HFFc6 (cell line): ENCODE measurements at regions not wholly inside any gene's neighbourhood (a gene's known extent, or its start where the extent isn't known, plus 50 kb on each side); places are given as distances from the start of the nearest gene placed in this dataset.

Experiments
- DNase-seq: peaks from one replicate; pipeline ENCODE4 v3.0.0-alpha.2; 2018
- H3K27ac Mint-ChIP-seq: 2 replicates; pipeline ENCODE4 v1.8.0; 2020; ENCODE audit warnings: mild to moderate bottlenecking, mixed read lengths
- H3K27me3 Mint-ChIP-seq: 2 replicates; pipeline ENCODE4 v1.8.0; 2021; ENCODE audit warnings: mild to moderate bottlenecking, moderate library complexity, mixed read lengths; ENCODE audit not compliant: insufficient read depth
- H3K36me3 Mint-ChIP-seq: 2 replicates; pipeline ENCODE4 v1.8.0; 2021; ENCODE audit warnings: low read depth, mixed read lengths
- H3K4me1 Mint-ChIP-seq: 2 replicates; pipeline ENCODE4 v1.8.0; 2020; ENCODE audit warnings: low read depth, mixed read lengths
- H3K4me3 Mint-ChIP-seq: 2 replicates; pipeline ENCODE4 v1.8.0; 2020; ENCODE audit warnings: mild to moderate bottlenecking, moderate library complexity, mixed read lengths
- H3K9me3 Mint-ChIP-seq: 2 replicates; pipeline ENCODE4 v1.8.0; 2020; ENCODE audit warnings: mild to moderate bottlenecking, mixed read lengths
- TF ChIP-seq, protein P1 (sequence below): fragments of 200-600 bp; sonication (generic); IDR thresholded peaks from 2 replicates; pipeline ENCODE4 v1.5.0; 2021; ENCODE audit warnings: antibody characterized with exemption, mild to moderate bottlenecking

DNA sequence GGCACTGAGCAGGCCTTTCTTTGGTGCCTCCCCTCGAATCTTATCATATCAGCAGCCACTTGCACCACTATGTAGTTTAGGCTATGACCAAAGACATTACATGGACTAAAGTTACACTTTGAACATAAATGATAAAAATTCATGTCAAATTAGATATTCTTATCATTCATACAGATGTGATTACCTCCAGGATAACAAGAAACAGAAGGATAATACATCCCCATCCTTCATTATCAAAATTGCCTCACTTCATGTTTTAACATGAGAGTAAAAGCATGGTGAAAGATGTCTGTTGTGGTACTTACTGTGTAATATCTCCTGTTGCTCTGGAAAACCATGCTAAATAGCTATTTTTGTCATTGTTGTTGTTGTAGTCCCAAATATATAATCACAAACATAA, 230.8 kb upstream of the RND3 start:
- Mint-ChIP-seq H3K27ac (no peak overlapping the region), H3K27me3 (no peaks in the 10 kb centered on the region), H3K4me3 (no peak overlapping the region), H3K36me3 (no peaks in the 10 kb centered on the region), H3K9me3 (no peaks in the 10 kb centered on the region), H3K4me1 (peaks cover 11% of the 10 kb centered on the region)
- no peak for DNase-seq
- TF ChIP-seq, protein P1, sequence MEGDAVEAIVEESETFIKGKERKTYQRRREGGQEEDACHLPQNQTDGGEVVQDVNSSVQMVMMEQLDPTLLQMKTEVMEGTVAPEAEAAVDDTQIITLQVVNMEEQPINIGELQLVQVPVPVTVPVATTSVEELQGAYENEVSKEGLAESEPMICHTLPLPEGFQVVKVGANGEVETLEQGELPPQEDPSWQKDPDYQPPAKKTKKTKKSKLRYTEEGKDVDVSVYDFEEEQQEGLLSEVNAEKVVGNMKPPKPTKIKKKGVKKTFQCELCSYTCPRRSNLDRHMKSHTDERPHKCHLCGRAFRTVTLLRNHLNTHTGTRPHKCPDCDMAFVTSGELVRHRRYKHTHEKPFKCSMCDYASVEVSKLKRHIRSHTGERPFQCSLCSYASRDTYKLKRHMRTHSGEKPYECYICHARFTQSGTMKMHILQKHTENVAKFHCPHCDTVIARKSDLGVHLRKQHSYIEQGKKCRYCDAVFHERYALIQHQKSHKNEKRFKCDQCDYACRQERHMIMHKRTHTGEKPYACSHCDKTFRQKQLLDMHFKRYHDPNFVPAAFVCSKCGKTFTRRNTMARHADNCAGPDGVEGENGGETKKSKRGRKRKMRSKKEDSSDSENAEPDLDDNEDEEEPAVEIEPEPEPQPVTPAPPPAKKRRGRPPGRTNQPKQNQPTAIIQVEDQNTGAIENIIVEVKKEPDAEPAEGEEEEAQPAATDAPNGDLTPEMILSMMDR: no peak

DNA sequence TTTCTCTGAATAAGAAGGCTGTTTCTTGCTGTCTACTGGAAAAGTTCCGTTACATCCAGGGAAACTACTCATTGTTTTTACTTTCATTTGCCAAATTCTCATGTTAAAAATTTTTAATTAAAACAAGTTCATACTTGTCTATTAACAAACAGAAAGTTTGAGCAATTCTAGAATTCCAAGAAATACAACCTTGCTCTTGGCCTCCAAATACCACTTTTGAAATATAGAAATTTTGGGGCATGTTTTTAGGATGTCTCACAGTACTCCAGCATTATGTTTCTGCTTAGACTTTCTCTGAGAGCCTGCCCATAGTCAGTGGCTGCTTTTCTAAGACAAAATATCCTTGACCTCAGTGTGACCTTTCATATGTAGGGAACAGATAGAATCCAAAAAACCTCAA, 228.7 kb upstream of the RND3 start:
- no peak overlapping the region for H3K27ac Mint-ChIP-seq
- peaks cover 4% of the 10 kb centered on the region; the same call in 1 of the 2 replicates for H3K4me1 Mint-ChIP-seq
- H3K9me3 Mint-ChIP-seq: no peaks in the 10 kb centered on the region
- no peaks in the 10 kb centered on the region for H3K36me3 Mint-ChIP-seq
- TF ChIP-seq, protein P1: no peak
- no peak for DNase-seq
- H3K4me3 Mint-ChIP-seq: no peak overlapping the region
- H3K27me3 Mint-ChIP-seq: no peaks in the 10 kb centered on the region; the same call in 1 of the 2 replicates

DNA sequence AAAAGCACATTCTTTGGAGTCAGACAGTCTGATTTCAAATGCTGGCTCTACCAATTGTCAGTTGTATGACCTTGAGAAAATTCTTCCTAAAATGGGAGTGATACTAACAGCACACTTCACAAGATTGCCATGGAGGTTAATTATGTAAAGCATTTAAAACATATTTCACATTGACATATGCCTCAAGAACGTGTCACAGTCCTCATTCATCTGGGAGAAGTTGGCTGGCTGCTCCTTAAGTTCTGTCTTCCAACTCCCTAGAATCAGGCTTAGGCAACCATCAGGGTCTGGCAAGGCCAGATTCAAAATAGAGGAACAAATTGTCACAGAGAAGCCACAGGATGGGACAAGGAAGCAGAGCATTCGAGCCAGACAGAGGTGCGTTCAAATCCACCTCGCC, 228.0 kb upstream of the RND3 start:
- Mint-ChIP-seq H3K4me1 (peaks cover 4% of the 10 kb centered on the region; the same call in 1 of the 2 replicates), H3K9me3 (no peaks in the 10 kb centered on the region), H3K36me3 (no peaks in the 10 kb centered on the region)

DNA sequence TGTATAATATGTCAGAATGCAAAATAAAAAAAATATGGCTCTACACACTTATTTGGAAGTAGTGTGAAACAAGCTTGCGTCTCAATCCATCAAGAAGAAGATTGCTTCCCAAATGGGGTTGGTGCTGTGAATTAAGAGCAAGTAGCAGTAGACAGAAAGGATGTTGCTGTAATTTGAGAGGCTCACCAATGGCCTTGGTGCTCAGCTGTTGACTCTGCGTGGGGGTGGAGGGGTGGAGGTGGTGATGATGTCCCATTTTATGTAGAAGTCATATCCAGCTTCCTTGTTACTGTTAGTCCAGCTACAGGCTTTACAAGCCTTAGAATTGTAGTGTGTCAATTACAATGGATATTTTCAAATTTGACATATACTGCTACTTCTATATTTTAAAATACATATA, 223.4 kb upstream of the RND3 start:
- H3K36me3 Mint-ChIP-seq: no peaks in the 10 kb centered on the region
- no peak overlapping the region for H3K4me3 Mint-ChIP-seq
- no peak for DNase-seq
- no peaks in the 10 kb centered on the region for H3K9me3 Mint-ChIP-seq
- TF ChIP-seq, protein P1: no peak
- no peak overlapping the region for H3K27ac Mint-ChIP-seq
- H3K27me3 Mint-ChIP-seq: no peaks in the 10 kb centered on the region; the same call in 1 of the 2 replicates
- peaks cover 7% of the 10 kb centered on the region for H3K4me1 Mint-ChIP-seq

More for the DNA sequence above, 228.0 kb upstream of the RND3 start:
- no peak for DNase-seq
- TF ChIP-seq, protein P1: no peak
- Mint-ChIP-seq H3K27ac (no peak overlapping the region), H3K27me3 (no peaks in the 10 kb centered on the region; the same call in 1 of the 2 replicates), H3K4me3 (no peak overlapping the region)

DNA sequence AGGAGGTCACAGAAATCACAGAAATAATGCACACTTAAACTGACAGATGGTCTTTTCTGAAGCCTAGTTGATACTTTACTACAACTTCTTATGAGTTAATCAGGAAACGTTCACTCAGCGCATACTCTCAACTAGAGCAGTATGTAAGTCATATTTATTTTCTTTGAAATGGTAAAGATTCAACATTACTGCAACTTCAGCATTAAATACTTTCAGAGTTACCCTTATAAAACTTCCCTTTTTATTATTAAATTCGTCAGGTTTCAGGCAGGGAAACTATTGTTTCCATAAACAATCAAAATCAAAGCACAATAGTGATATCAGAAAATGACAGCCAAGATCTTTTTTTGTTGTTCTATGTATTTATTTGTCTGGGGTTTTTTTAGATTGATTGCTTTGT, 222.6 kb upstream of the RND3 start:
- no peak overlapping the region for H3K27ac Mint-ChIP-seq
- H3K36me3 Mint-ChIP-seq: no peaks in the 10 kb centered on the region
- no peaks in the 10 kb centered on the region for H3K9me3 Mint-ChIP-seq
- H3K4me3 Mint-ChIP-seq: no peak overlapping the region
- DNase-seq: no peak
- H3K27me3 Mint-ChIP-seq: no peaks in the 10 kb centered on the region; the same call in 1 of the 2 replicates
- H3K4me1 Mint-ChIP-seq: peaks cover 16% of the 10 kb centered on the region
- TF ChIP-seq, protein P1: no peak

DNA sequence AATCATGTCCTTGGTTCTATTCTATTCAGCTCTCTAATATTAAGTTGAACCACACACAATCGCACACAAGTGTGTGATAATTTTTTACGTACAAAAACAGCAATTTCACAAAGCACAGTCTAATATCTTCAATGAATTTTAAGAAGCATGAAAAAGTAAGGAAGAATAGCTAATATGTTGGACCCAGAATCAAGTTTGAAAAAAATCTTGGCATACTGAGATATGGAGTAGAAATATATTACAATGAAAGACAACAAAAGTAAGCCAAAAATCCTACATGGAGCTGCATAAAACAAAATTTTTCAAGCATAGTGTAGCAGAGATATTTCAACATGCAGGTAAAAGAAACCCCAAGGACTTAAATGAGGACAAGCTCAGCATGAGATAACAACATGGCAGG, 219.1 kb upstream of the RND3 start:
- no peak for DNase-seq
- Mint-ChIP-seq H3K36me3 (no peaks in the 10 kb centered on the region), H3K4me3 (no peak overlapping the region), H3K27ac (no peak overlapping the region), H3K9me3 (no peaks in the 10 kb centered on the region), H3K27me3 (no peaks in the 10 kb centered on the region; the same call in 1 of the 2 replicates), H3K4me1 (peaks cover 20% of the 10 kb centered on the region)
- TF ChIP-seq, protein P1: no peak
